DMS 273 (cell line): ENCODE measurements at regions not wholly inside any gene's neighbourhood (a gene's known extent, or its start where the extent isn't known, plus 50 kb on each side); places are given as distances from the start of the nearest gene placed in this dataset.
"Not testable (repeated sequence)": the region's sequence is repeated elsewhere in the genome, so short reads cannot be mapped to it uniquely, and the experiment has no call there.

Experiments
- DNase-seq: peaks from one replicate; lab custom pipeline; 2025; ENCODE audit not compliant: unreplicated experiment; lab: John Stamatoyannopoulos, UW

GRCh38 chr4:158958489-158959270, 144.2 kb upstream of the RAPGEF2 start:
- DNase-seq, result no peak

- DNase-seq, result no peak
These were observed 140.5 kb upstream of the RAPGEF2 start for GRCh38 chr4:158962393-158962792.

DNA sequence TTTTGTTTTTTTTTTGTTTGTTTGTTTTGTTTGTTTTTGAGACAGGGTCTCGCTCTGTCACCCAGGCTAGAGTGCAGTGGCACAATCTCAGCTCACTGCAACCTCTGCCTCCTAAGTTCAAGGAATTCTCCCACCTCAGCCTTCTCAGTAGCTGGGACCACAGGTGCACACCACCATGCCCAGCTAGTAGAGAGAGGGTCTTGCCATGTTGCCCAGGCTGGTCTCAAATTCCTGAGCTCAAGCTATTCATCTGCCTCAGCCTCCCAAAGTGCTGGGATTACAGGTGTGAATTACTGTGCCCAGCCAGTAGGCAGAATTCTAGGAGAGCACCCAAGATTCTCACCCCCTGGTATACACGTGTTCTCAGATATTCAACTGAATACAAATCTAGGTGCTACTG, 139.6 kb upstream of the RAPGEF2 start:
- not testable (repeated sequence) for DNase-seq

DNA sequence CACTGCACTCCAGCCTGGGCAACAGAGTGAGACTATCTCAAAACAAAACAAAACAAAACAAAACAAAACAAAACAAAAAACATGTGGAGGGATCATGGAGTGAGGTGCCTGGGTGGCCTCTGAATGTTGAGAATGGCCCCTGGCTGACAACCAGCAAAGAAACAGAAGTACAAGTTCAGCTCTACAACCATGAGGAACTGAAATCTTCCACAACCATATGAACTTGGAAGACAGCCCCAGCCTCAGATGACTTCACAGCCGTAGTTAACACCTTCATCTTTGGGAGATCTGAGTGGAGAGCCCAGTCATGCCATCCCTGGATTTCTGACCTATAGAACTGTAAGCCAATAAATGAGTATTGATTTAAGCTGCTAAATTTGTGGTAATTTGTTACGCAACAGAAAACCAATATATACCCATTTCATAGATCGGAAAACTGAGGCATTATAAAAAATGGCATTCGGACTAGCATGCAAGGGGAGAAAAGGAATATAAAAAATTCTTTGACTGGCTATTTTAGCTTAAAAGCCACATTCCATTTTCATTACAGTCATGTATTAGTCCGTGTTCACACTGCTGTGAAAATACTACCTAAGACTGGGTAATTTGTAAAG, 138.7 kb upstream of the RAPGEF2 start:
- DNase-seq, result no peak

DNA sequence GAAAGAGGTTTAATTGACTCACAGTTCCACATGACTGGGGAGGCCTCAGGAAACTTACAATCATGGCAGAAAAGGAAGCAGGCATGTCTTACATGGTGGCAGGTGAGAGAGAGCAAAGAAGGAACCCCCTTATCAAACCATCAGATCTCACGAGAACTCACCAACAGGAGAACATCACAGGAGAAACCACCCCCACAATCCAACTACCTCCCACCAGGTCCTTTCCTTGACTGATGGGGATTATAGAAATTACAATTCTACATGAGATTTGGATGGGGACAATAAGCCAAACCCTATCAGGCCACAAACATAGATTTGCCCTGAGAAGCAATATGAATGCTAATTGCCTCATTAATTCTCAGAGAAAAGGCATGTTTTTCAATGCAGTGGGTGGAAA, 138.2 kb upstream of the RAPGEF2 start:
- DNase-seq, result no peak

DNA sequence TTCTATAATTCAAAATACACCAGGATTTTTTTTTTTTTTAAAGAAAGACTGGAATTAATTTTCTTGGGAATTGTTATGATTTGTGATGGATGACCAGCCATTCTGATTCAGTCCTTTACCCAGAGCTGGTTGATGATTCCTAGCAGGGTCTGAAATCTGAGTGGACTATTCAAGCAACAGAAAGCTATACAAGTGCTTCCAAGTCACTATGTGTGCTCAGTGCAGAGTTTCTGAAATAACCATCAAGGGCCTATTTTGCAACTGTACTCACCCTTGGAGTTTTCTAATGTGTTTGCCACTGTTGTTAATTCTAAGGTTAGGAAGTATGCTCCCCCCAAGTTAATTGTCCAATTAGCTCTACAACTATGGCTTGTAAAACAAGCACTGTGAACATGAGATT, 137.7 kb upstream of the RAPGEF2 start:
- peak; percentile 7 for DNase-seq

GRCh38 chr4:158966091-158966490, 136.8 kb upstream of the RAPGEF2 start:
- no peak for DNase-seq

GRCh38 chr4:158968961-158969360, 133.9 kb upstream of the RAPGEF2 start:
- no peak for DNase-seq

GRCh38 chr4:158970812-158971211, 132.1 kb upstream of the RAPGEF2 start:
- no peak for DNase-seq

GRCh38 chr4:158974438-158974837, 128.4 kb upstream of the RAPGEF2 start:
- not testable (repeated sequence) for DNase-seq

- not testable (repeated sequence) for DNase-seq
These were observed 122.2 kb upstream of the RAPGEF2 start for GRCh38 chr4:158980711-158981110.

GRCh38 chr4:158991534-158992155, 111.2 kb upstream of the RAPGEF2 start:
- no peak for DNase-seq

DNA sequence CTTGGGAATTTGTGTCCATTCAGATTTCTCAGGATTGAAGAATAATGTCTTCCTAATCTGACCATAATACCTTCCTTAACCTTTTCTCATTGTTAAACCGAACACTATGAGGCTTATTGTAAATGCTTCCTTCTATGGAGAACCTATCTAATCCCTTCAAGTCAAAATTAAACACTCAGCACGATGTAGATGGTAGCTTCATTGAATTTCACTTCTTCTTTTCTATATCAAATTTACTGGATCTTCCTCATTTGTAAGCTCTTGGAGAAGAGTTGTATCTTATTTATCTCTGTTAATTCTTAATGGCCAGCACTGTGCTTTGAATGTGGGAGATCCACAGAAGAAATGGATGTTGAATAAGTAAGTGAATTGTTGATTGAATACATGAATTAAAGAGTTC, 109.0 kb upstream of the RAPGEF2 start:
- no peak for DNase-seq

DNA sequence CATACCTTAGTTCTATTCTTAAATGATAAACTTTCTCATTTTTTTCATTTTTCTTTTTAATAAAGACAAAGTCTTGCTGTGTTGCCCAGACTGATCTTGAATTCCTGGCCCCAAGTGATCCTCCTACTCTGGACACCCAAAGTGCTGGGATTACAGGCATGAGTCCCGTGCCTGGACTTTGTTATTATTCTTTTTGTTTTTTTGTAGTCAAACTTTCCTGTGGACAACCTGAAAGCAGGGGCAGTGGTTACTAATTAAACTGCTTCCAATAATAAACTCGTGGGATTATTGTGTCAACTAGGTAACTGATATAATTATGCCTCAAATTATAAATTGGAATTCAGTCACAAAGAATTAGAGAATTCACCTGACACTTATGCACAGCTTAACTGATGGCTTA, 107.8 kb upstream of the RAPGEF2 start:
- DNase-seq, result no peak

DNA sequence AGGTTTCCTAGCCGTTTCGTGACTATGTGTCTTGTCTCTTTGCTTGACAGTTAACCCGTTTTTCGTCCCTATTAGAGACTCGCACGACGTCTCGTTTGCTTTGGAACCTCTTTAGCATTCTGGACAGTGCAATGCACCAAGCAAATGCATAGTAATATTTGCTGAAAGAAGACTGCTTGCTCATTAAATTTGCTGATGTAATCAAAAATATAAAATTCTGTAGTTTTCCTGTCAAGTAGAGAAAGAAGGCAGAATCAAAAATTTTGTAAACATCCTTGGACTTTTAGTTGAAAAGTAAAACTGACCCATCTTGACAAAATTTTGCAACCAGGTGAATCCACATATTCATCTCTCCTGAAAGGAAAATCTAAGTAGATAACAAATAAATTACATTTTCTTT, 106.9 kb upstream of the RAPGEF2 start:
- DNase-seq, result no peak

GRCh38 chr4:158996669-158997074, 106.2 kb upstream of the RAPGEF2 start:
- DNase-seq, result peak; percentile 27

DNA sequence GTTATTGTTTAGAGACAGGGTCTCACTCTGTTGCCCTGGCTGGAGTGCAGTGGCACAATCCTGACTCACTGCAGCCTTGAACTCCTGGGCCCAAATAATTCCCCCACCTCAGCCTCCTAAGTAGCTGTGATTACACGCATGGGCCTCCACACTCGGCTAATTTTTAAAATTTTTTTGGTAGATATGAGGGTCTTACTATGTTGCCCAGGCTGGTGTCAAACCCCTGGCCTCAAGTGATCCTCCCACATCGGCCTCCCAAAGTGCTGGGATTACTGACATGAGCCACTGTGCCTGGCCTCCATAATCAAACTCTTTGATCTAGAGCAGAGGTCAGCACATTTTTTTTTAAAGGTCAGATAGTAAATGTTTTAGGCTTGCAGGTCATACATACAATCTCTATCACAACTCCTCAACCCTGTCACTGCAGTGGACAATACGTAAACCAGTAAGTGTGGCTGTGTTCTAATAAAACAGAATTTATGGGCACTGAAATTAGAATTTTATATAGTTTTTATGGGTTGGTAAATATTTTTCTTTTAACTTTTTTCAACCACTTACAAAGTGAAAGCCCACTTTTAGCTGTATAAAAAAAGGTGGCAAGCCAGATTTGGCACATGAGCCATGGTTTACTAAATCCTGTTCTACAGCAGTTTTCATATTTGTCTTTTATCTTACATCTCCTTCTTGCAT, 105.1 kb upstream of the RAPGEF2 start:
- no peak for DNase-seq

DNA sequence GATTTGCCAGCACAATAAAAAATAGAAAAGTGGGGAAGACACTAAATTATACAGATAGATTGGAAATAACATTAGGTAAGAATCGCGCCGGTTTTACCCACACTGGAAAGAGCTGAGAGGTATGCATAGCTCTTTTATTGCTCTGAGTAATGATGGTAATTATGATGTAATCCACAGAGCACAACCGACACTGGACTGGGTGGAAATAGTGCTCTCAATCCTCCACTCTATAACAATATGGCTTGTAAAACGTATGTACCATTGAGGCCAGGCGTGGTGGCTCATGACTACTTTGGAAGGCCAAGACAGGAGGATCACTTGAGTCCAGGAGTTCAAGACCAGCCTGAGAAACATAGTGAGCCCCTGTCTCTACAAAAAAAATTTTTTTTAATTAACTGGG, 104.3 kb upstream of the RAPGEF2 start:
- DNase-seq, result no peak

DNA sequence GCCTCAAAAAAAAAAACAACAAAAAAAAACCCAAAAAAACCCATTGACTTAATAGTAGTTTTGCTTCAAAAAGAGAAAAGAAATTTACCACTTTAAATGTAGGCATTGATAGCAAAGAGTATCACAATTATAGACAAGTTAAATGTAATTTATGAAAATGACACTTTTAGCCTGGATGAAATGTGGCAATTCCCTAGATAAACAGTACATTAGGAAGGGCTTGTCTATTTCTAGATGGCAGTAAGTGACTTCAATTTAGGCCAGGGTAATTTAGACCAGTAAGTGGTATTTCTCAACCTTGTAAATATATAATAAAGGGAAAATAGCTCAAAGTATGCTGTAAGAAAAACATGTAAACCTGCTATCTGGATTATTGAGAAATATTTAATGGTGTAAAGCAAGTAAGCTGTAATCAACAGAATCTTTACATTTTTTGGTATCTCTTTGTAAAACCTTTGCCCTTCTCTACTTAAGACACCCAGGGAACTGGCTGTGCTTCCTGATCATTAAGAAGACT, 103.7 kb upstream of the RAPGEF2 start:
- DNase-seq, result no peak

DNA sequence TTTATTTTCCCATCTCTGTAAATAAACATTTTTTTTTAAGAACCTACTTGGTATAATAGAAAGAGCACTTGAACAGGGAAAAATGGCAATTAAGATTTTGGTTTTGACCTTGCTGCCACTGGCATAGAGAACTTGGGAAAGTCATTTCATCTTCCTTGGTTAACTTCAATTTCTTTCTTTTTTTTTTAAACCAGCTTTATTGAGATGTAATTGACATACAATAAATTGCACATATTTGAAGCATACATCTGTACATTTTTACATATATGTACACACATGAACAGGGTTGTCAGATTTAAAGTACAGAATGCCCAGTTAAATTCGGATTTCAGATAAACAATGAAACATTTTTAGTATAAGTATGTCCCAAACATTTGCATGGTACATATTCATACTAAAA, 103.0 kb upstream of the RAPGEF2 start:
- no peak for DNase-seq

- DNase-seq, result no peak
These were observed 99.9 kb upstream of the RAPGEF2 start for GRCh38 chr4:159002950-159003349.
